ENCODE measurements at regions not wholly inside any gene's neighbourhood (a gene's known extent, or its start where the extent isn't known, plus 50 kb on each side); places are given as distances from the start of the nearest gene placed in this dataset.
A peak's percentile ranks its signal among the peaks of the same experiment; 100 is the strongest.

DNA sequence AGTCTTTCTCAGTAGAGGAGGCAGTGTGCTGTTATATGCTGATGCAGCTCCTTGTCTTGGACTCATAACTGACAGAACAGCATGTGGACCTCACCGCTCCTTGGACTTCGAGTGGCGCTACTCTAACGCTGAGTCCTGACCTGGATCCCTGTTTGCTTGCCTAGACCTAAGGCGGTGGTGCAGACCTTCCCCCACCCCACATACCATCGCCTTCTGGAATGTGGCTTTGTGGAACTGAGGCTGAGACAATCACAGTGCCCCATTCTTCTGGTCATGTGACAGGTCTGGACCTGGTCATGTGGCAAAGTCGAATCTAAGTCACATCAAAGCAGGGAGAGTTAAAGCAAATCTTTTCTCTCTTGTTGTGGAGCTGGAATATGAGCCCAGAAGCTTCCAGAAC, 190.7 kb upstream of the MKI67 start:
- DNase-seq (ENCODE audit: low spot score): no peak

DNA sequence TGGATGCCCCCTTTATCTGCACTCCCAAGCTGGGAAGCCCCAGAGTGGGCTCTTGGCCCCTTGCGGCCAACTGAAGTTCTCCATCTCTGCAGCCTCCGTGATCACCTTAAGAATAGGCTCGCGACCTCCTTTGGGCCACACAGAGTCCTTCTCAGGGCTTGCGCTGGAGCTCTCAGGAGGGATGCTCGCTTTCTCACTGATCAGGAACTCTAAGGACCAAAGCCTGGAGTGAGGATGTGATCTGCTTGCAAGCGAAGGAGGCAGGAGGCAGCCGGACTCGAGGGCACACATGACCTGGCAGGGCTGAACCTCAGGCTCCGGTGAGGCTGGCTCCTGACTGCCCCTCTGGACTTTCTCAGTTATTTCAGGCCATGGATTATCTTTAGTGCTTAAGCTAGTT, 192.1 kb upstream of the MKI67 start:
- DNase-seq (ENCODE audit: low spot score): no peak

DNA sequence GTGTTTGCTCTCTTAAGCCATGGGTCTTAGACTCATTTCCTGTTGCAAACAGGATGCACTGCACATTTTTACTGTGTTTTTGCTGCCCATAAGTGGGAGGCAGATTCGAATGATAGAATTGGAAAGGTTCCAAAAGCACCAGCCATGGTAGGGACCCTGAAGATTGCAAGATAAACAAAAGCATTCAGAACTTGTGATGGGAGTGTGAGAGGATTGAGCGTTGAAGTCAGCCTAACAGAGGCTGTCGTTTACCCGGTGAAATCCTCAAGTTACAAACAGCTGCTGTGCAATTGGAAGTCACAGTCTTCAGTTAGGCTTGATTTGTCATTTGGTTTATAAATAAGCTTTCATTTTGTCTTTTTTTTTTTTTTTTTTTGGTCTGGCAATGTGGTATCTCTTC, 192.7 kb upstream of the MKI67 start:
- DNase-seq (ENCODE audit: low spot score): no peak

DNA sequence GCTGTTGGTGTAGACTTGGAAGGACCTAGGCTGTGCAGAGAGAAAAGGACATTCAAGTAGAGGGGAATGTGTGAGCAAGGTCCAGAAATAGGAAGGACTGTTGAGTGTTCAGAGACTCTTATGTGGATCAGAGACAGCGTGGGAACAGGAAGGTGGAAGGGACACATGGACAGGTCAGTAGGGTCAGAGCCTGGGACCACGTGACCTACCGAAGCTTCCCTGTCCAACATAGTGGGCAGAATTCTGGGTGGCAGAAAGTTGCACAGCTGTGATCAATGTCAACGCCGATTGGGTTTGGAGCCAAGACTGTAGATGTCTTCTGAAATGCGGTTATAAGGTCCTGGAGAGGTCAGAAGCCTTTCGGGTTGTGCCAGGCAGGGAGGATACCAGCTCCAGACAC, 195.9 kb upstream of the MKI67 start:
- DNase-seq (ENCODE audit: low spot score): peak; percentile 2

DNA sequence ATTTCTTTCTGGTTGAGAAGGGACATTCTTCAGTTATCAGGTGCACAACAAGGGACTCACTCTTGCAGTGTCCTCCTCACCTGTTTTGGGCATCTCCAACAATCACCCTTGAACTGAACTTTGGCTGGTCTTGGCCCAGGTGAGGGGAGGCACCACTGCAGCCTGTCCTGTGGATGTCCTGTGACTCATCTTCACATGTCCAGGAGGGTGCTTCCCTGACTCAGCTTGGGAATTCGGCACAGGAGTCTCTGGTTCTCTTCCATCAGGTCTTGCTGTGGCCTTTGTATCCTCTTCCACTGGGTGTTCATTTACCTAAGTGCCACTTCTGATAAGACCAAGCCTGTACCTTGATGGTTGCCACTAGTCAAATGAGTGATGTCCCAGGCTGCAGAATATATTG, 196.7 kb upstream of the MKI67 start:
- DNase-seq (ENCODE audit: low spot score): peak; percentile 4

DNA sequence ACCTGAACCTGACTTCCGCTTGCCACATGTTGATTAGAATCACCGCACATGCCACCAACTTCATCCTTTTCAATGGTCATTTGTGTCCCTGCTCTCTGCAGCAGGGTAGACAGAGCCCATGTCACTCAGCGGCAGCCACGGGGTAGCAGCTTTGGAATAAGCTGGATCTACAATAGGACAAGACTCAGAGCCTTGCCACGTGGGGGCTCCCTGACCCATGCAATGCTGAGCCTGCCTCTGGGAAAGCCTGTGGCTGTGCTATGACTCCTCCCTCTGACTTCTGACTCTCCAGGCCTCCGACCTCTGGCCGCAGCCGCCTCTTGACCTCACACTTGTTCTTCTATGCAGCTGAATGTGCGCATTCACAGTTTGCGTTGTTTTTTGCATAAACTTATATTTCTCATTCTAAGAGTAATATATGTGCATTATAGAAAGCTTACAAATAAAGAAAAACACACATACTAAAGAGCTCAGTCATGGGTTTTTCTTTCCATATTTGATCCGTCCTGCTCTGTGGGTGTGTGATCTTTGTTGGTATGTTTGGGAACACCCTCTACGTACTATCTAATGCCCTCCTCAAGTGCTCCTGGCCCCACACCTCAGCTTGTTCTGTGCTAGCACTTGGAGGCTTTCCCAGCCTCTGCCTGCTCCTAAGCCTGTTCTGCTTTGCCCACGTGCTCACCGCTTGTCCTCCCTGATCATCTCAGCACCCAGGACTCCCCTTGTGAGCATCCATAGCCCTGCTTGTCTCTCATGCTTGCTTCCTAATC, 198.0 kb upstream of the MKI67 start:
- DNase-seq (ENCODE audit: low spot score): peak; percentile 2

DNA sequence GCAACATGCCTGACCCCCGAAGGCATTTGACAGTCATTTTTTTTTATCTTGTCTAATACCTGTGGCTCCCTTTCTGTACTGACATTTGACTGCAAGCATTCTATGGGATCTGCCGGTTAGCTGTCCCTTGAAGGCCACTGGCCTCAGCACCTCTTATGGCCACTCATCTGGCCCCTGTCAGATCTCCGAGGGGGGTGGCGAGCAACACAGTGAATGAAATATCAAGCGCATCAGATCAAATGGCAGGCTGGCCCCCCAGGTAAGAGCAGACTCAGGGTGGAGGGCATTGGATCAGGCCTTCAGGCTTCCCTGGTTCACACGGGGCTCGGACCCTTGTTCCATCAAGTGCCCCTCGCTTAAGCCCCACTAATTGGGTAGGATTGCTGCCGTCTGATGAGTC, 199.6 kb upstream of the MKI67 start:
- DNase-seq (ENCODE audit: low spot score): peak; percentile 2

DNA sequence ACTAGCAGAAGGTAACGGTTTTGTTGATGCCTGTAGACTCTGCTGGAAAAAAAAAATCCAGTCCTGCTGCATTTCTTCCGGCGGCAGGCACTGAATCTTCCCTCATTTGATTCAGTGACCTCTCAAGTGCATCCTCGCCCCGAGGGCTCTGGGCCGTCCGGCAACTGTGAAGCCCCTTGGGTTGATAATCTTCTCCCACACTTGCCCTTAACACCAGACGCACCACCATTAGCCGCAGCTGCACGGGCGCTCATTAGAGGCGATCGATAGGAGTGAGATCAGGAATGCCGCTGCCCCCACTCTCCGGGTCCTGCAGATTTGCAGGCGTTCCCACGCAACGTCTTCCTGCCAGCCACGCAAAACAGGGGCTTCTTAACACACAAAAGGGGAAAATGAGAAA, 200.0 kb upstream of the MKI67 start:
- DNase-seq (ENCODE audit: low spot score): peak; percentile 3

DNA sequence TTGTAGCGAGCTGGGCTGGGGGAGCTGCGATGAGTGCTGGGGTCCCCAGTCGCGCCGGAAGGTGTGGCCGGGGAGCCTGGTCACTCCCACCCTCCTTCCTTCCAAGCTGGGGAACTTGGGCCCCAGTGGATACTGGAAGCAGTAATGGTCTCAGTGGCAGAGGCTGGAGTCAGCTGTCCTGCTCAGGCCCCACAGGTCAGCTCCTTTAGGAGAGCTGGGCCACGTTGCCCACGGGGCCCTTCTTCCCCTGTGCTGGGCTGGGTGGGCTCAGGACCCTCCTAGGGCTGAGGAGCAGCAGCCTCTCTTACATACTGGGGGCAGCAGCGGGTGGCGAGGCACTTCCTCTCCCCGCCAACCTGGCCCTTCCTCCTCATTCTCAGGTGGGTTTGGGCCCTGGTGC, 200.6 kb upstream of the MKI67 start:
- peak; percentile 4 for DNase-seq (ENCODE audit: low spot score)

DNA sequence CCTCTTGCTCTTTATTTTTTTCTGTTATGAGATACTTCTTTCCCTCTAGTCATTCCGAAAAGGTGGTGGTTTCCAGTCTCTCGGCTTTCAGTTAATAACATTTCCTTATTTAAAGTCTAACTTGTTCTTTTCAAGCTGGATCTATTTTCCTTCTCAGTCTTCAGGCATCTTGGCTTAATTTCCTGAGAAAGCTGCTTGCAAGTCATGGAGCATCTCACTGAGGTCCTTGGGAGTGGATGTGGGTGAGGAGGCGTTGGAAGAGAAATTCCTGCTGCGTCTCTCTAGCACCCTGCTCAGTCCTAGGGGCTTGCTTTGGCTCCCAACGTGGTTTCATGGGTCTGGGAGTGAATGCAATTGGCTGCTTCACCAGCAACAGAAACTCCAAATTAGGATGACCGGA, 210.2 kb upstream of the MKI67 start:
- no peak for DNase-seq (ENCODE audit: low spot score)

DNA sequence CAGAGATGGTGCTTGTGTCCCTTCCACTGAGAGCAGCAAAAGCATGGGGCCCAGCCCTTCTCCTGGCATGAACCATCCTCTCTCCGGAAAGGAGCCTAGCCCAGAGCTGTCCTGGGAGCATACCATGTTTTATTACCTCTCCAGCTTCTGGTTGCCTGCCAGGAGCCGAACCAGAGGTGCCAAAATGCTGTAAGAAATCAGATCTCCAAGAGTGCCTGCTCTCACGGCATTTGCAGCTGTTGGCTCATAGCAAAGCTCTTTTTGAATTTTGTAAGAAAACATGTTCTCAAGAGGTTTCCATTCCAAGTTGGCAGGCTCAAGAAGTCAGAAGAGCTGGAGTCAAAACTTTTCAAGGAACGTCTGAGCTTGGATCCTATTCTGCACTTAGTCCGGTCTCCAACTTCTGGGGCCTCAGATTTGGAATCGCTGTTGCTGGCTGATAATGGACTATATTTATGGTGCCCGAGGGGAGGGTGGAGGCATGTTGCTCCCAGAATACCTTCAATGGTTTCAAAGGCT, 211.7 kb upstream of the MKI67 start:
- DNase-seq (ENCODE audit: low spot score): no peak

DNA sequence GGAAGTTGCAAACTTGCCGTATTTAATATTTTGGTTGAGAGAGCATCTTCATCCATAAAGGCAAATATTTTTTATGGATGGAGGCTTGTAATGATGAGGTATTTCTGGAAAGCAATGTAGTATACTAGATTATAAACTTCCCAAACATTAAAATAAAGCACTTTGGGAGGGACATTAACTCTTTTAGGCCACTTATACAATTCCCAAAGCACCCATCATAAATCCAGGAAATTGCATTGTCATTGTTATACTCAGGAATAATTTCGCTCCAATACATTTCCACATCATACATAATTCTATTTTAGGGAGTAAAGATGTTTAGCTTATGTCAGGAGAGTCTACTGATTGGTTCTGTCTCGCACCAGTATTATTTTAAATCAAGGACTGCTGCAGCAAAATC, 212.7 kb upstream of the MKI67 start:
- no peak for DNase-seq (ENCODE audit: low spot score)

DNA sequence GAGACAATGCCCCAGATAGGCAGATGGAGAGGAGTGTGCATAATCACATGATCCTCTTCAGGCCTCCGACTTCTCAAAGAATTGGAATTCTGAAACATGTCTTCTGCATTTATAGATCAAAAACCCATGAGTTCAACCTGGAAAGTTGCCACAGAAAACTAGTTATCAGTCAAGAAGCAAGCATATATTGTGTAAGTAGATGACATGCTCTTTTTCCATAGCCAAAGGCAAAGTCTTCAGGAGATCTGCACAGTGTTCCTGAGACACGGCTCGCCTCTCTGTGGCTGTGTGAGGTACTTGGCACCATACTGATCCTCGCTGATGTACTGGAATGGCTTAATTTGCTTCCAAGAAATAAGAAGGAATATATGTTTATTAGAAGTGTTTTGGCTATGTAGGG, 213.5 kb upstream of the MKI67 start:
- no peak for DNase-seq (ENCODE audit: low spot score)

DNA sequence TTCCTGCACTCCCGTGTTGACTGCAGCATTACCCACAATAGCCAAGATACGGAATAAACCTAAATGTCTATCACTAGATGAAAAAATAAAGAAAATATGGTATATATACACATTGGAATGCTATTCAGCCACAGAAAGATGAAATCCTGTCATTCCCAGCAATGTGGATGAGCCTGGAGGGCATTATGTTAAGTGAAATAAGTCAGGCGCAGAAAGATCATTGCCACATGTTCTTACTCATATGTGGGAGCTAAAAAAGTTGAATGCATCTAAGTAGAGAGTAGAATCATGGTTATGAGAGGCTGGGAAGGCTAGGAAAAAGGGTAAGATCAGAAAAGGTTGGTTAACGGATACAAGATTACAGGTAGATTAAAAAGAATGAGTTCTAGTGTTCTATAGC, 219.1 kb upstream of the MKI67 start:
- no peak for DNase-seq (ENCODE audit: low spot score)

DNA sequence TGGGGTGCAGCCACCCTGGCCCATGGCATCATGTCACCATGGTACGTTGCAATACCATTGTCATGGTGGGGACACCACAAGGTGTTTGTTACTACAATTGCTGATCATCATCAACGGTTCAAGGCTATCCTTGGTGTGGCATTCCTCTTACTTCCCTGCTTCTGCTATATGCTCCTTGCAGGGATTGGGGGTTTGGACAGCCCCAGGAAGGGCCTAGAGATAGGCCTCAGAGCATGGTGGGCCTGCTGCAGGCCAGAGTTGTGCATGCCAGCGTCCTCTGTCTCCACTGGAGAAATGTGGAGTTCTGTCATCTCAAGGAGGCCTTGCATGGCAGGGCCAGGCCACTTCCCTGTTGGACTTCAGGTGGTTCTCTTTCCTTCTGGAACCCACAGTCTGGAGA, 234.6 kb upstream of the MKI67 start:
- DNase-seq (ENCODE audit: low spot score): no peak

DNA sequence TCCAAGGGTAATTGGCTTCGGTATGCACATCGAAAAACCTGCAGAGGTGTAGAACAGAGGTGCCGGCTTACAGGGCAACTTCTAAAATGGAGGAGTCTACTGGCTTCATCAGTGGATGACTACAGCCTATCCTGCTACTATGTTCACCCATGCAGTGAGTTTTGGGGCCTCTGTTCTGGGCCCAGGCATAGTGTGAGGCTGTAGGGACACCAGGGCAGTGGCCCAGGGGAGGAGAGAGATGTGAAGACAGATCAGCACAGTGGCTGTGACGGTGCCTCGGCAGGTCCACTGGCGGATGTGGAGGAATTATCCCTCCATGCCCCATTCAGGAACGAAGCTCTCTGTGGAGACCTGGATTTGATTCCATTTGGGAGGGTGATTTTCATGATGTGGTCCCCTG, 235.3 kb upstream of the MKI67 start:
- no peak for DNase-seq (ENCODE audit: low spot score)

DNA sequence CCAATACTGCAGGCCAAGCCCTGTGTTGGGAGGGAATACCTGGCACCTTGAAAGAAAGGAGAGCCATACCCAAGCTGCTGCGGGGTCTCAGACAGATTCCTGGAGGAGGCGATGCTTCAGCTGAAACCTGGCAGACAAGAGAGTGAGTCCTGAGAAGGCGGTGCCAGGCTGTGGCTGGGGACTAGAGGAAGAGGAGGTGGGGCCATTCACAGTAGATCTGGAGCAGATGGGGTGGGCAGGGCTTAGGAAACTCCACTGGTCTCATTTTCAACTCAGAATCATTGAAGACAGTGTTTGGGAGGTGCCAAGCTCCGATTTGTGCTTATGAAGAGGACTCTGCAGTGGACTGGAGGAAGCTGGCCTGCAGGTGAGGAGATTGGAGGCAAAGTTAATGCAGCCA, 236.3 kb upstream of the MKI67 start:
- peak; percentile 2 for DNase-seq (ENCODE audit: low spot score)

DNA sequence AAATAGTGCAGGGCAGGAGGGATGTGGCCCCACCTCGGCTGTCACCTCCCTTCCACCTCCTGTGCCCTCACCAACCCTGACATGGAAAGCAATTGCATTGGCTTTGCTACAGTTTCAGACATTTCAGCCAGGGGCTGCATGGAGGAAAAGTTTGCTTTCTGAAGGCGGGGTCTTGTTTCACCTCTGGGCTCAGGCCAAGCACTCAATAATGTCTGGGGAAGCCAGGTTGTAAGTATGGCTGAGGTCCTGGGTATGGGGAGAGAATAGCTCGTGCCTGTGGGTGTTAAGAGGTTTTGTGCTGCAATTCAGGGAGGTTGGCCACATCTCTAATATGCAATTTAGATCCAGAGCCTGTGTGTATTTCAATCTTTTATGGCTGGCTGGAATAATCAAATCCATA, 238.4 kb upstream of the MKI67 start:
- peak; percentile 3 for DNase-seq (ENCODE audit: low spot score)

DNA sequence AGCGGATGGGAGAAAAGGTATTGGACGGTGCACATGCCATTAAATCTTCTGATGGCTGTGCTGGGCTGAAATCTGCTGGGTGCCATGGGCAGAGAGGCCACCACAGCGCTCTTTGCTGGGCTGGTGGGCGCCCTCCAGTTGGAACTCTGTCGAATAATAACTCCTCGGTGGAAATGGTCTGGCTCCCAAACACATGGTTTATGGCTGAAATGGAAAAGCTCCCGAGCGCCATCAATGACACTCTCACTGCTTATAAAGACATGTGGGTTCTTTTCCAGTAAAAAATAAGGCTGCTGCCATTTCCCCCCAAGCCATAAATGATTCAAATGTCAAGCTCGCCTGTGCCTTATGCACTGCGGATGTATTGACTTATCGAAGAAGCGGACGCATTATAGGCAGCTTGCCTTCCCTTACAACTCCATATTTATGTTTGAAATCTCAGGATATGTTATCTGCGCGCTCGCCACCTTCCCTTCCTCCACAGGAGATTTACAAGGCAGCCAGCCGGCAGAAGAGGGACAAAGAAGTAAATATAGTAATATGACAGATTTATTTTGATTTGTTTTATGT, 239.0 kb upstream of the MKI67 start:
- peak; percentile 2 for DNase-seq (ENCODE audit: low spot score)

DNA sequence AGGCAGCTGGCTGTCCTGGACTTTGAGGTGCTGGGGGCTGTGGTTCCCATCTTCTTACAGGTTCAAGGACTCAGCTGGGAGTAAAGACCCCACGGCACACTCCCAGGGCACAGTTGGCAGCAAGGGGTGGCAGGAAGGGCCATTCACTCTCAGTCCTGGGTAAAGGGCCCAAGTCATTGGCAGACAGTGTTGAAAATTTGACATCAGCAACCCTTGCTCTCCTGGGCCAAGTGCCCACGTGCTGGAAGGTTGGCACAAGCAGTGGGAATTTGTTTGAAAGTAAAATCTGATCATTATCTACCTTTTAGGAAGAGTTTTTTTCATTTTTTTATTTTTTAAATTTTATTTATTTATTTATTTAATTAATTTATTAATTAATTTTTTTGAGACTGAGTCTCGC, 241.6 kb upstream of the MKI67 start:
- DNase-seq (ENCODE audit: low spot score): no peak

DNA sequence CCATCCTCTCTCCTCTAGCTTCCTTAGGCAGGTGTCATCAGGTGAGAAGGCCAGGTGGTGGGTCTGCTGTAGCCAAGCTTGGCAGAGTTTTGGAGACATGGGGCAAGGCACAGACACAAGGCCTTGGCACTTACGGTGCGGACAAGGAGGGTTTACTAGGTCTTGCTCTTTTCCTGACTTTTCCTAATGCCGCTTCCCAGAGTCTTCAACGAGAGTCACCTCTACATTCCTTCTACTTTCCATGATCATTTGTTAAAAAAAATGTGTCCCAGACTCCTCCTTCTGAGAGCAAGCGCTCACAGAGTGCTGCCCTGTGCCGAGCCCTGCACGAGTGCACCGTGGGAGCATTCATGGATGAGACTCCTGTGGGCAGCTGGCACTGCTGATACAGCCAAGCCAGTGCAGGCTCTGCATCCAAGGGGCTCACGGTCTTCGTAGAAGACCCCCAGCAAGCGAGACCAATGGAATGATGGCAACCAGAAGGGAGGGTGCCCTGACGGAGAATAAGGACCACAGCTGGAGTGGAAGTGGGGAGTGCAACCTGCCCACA, 243.0 kb upstream of the MKI67 start:
- DNase-seq (ENCODE audit: low spot score): no peak

DNA sequence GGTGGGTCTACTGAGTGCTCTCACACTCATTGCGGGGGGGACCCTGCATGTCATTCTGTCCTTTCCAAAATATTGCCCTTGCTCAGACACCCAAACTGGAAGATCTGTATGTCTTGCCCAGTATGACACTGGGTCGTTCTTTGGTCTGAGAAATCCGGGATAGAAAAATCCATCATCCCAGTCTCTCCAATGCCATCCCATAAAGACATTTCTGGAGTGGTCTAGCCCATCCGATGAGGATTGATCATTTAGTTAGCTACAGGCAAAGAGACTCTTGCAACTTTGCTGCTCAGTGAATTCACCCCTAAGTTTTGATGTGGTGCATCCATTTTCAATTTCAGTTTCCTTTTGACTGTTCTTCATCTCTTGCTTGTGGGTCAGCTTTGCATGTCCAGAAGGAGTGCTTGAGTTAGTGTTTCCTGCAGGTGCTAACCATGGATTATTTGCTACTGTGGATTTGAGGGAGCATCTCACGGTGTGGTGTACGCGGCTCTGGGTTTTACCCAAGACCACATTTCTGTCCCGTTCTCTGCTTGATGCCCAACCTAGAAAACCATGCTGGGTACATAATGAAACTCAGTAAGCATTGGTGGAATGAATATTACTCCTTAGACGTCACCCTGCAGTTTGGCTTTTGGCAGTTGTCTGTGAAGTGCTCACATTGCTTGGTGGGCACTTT, 247.0 kb upstream of the MKI67 start:
- DNase-seq (ENCODE audit: low spot score): no peak

DNA sequence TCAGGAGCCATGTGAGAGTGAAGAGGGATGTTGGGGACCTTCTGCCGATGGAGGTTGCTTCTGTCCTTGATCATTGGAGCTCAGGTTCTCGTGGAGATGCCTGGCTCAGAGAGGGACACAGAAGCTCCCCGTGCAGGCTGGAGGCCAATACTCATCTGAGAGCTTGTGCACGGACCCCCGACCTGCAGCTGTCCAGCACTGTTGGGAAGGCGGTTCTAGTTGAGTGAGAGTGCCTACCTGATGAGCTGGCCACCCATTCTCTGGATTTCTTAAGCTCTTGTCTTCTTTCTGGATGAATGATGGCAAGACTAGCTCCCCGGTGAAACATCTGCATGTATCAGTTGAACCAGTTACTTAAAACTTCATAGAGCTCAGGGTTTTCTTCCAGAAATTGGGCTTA, 247.6 kb upstream of the MKI67 start:
- no peak for DNase-seq (ENCODE audit: low spot score)

Measured in AG20443 (cell line).